ENCODE measurements at regions not wholly inside any gene's neighbourhood (a gene's known extent, or its start where the extent isn't known, plus 50 kb on each side); places are given as distances from the start of the nearest gene placed in this dataset.

- TF ChIP-seq POLR2A (IDR thresholded peaks at IDR 0.05; ENCODE audit: low read length) (no peak), EP300 (IDR thresholded peaks at IDR 0.05) (no peak), JUN (IDR thresholded peaks at IDR 0.05) (no peak), SMC3 (IDR thresholded peaks at IDR 0.05) (no peak), RAD21 (conservative IDR thresholded peaks at IDR 0.05 in 1 of 2, IDR thresholded peaks at IDR 0.05 in 1 of 2) (no peak), CEBPB (IDR thresholded peaks at IDR 0.05) (no peak), ZNF302 (CRISPR knock-in tag; IDR thresholded peaks at IDR 0.05) (no peak), HEYL (CRISPR knock-in tag; IDR thresholded peaks at IDR 0.05) (no peak), SREBF2 (IDR thresholded peaks at IDR 0.05) (no peak), RNF2 (IDR thresholded peaks at IDR 0.05; ENCODE audit: borderline replicate concordance, low read depth) (no peak)
- TF ChIP-seq, protein P1, sequence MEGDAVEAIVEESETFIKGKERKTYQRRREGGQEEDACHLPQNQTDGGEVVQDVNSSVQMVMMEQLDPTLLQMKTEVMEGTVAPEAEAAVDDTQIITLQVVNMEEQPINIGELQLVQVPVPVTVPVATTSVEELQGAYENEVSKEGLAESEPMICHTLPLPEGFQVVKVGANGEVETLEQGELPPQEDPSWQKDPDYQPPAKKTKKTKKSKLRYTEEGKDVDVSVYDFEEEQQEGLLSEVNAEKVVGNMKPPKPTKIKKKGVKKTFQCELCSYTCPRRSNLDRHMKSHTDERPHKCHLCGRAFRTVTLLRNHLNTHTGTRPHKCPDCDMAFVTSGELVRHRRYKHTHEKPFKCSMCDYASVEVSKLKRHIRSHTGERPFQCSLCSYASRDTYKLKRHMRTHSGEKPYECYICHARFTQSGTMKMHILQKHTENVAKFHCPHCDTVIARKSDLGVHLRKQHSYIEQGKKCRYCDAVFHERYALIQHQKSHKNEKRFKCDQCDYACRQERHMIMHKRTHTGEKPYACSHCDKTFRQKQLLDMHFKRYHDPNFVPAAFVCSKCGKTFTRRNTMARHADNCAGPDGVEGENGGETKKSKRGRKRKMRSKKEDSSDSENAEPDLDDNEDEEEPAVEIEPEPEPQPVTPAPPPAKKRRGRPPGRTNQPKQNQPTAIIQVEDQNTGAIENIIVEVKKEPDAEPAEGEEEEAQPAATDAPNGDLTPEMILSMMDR (IDR thresholded peaks at IDR 0.05) = no peak
- TF ChIP-seq, protein P2, sequence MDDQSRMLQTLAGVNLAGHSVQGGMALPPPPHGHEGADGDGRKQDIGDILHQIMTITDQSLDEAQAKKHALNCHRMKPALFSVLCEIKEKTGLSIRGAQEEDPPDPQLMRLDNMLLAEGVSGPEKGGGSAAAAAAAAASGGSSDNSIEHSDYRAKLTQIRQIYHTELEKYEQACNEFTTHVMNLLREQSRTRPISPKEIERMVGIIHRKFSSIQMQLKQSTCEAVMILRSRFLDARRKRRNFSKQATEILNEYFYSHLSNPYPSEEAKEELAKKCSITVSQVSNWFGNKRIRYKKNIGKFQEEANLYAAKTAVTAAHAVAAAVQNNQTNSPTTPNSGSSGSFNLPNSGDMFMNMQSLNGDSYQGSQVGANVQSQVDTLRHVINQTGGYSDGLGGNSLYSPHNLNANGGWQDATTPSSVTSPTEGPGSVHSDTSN (IDR thresholded peaks at IDR 0.05) = no peak
These were observed 806.5 kb downstream of the TDRD15 start for GRCh38 chr2:21930226-21930625.
